Smooth muscle cell (in vitro differentiated cells): ENCODE measurements at regions not wholly inside any gene's neighbourhood (a gene's known extent, or its start where the extent isn't known, plus 50 kb on each side); places are given as distances from the start of the nearest gene placed in this dataset.

ENCODE experiments used
- DNase-seq: peaks from one replicate; lab custom pipeline; 2025; ENCODE audit not compliant: unreplicated experiment; lab: John Stamatoyannopoulos, UW
- H2AFZ ChIP-seq: fragments of 200-600 bp; sonication (generic); 2 replicates; pipeline ENCODE4 v1.6.0; 2016; ENCODE audit warnings: antibody characterized with exemption, low read depth, mild to moderate bottlenecking
- H3F3A ChIP-seq: fragments of 200-600 bp; sonication (generic); 2 replicates; pipeline ENCODE4 v1.6.0; 2017; ENCODE audit warnings: antibody characterized with exemption, low read depth
- H3K27ac ChIP-seq: fragments of 200-600 bp; sonication (generic); 2 replicates; pipeline ENCODE4 v1.5.1; 2016; ENCODE audit warnings: low read depth, mild to moderate bottlenecking
- H3K27me3 ChIP-seq: fragments of 200-600 bp; sonication (generic); 2 replicates; pipeline ENCODE4 v1.6.1; 2016; ENCODE audit warnings: low read depth, mild to moderate bottlenecking
- H3K36me3 ChIP-seq: fragments of 200-600 bp; sonication (generic); 2 replicates; pipeline ENCODE4 v1.5.1; 2016; ENCODE audit warnings: low read depth
- H3K4me1 ChIP-seq: fragments of 200-600 bp; sonication (generic); 2 replicates; pipeline ENCODE4 v1.5.1; 2016; ENCODE audit warnings: low read depth
- H3K4me2 ChIP-seq: fragments of 200-600 bp; sonication (generic); 2 replicates; pipeline ENCODE4 v1.6.0; 2016; ENCODE audit warnings: mild to moderate bottlenecking
- H3K4me3 ChIP-seq: fragments of 200-600 bp; sonication (generic); 2 replicates; pipeline ENCODE4 v1.5.1; 2016; ENCODE audit warnings: mild to moderate bottlenecking
- H3K79me2 ChIP-seq: fragments of 200-600 bp; sonication (generic); 2 replicates; pipeline ENCODE4 v1.6.0; 2016; ENCODE audit warnings: low read depth, mild to moderate bottlenecking
- H3K9ac ChIP-seq: fragments of 200-600 bp; sonication (generic); 2 replicates; pipeline ENCODE4 v1.6.0; 2016; ENCODE audit warnings: low read depth
- H3K9me3 ChIP-seq: fragments of 200-600 bp; sonication (generic); replicated peaks from 2 replicates; pipeline ENCODE4 v1.5.1; 2016; ENCODE audit warnings: low read depth
- H4K20me1 ChIP-seq: fragments of 200-600 bp; sonication (generic); 2 replicates; pipeline ENCODE4 v1.6.0; 2016; ENCODE audit warnings: low read depth
- WGBS: methylation state at CpG from one replicate; pipeline ENCODE4 v1.1.7; 2016; ENCODE audit warnings: low lambda C conversion rate; 5-methylcytosine and 5-hydroxymethylcytosine counted together
- TF ChIP-seq, protein P1 (sequence below): fragments of 200-600 bp; sonication (generic); IDR thresholded peaks from 2 replicates; pipeline ENCODE4 v1.5.1; 2017; ENCODE audit warnings: borderline replicate concordance, mild to moderate bottlenecking, antibody characterized with exemption; ENCODE audit not compliant: insufficient read depth, poor library complexity, severe bottlenecking

DNA sequence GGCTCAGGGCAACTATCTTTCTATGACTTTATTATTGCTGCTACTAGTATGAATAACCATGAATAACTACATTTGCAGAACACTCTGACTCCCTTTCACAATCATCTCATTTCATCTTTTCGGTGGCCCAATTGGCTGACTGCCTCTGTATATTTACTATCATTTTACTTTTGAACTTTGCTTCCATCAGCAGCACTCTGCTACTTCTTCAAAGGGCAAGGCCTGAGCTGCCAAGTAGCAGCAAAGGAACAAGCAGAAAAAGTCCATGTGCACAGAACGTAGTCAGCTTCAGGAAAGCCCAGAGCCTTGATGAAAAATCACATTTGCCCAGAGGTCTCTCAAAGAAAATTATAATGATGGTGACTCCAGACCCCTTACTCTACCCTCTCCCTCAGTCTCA lies 214.5 kb upstream of the PUM3 start:
- Histone ChIP-seq H3K9ac (no peak overlapping the region), H2AFZ (no peak overlapping the region), H3K27me3 (no peaks in the 10 kb centered on the region), H3K27ac (no peak overlapping the region), H3F3A (no peaks in the 10 kb centered on the region), H3K36me3 (no peaks in the 10 kb centered on the region), H3K4me1 (peaks cover 4% of the 10 kb centered on the region), H3K4me3 (no peak overlapping the region), H4K20me1 (no peaks in the 10 kb centered on the region), H3K79me2 (no peaks in the 10 kb centered on the region), H3K4me2 (no peak overlapping the region), H3K9me3 (no peaks in the 10 kb centered on the region)
- TF ChIP-seq, protein P1, sequence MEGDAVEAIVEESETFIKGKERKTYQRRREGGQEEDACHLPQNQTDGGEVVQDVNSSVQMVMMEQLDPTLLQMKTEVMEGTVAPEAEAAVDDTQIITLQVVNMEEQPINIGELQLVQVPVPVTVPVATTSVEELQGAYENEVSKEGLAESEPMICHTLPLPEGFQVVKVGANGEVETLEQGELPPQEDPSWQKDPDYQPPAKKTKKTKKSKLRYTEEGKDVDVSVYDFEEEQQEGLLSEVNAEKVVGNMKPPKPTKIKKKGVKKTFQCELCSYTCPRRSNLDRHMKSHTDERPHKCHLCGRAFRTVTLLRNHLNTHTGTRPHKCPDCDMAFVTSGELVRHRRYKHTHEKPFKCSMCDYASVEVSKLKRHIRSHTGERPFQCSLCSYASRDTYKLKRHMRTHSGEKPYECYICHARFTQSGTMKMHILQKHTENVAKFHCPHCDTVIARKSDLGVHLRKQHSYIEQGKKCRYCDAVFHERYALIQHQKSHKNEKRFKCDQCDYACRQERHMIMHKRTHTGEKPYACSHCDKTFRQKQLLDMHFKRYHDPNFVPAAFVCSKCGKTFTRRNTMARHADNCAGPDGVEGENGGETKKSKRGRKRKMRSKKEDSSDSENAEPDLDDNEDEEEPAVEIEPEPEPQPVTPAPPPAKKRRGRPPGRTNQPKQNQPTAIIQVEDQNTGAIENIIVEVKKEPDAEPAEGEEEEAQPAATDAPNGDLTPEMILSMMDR, result no peak
- no peak for DNase-seq
- WGBS, result 88% methylated on average over 2 of the region's 2 CpGs

- H3K79me2 ChIP-seq, result no peaks in the 10 kb centered on the region
- no peak overlapping the region for H3K27ac ChIP-seq
- H3F3A ChIP-seq, result no peaks in the 10 kb centered on the region
- TF ChIP-seq, protein P1, result no peak
- H3K4me1 ChIP-seq, result no peaks in the 10 kb centered on the region
- no peaks in the 10 kb centered on the region for H4K20me1 ChIP-seq
- H3K27me3 ChIP-seq, result no peaks in the 10 kb centered on the region
- no peak for DNase-seq
- H2AFZ ChIP-seq, result no peak overlapping the region
- no peaks in the 10 kb centered on the region for H3K9me3 ChIP-seq
- H3K4me2 ChIP-seq, result no peak overlapping the region
- WGBS, result 85% methylated on average over 6 of the region's 6 CpGs
- H3K4me3 ChIP-seq, result no peak overlapping the region
- no peaks in the 10 kb centered on the region for H3K36me3 ChIP-seq
- no peak overlapping the region for H3K9ac ChIP-seq
Observed at GRCh38 chr9:3054017-3054586, 210.2 kb upstream of the PUM3 start.

DNA sequence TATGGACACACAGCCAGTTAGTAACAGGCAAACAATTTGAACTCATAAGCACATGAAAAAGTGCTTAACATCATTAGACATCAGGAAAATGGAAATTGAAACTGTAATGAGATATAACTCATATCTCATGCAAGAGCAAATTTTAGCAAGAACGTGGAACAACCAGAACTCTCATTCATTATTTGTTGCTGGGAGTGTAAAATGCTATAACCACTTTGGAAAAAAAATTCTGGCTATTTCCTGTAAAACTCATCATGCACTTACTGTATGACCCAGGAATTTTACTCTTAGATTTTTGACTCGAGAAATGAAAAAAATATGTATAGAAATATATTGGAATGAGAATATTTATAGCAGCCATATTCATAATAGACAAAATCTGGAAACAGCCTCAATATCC lies 205.7 kb upstream of the PUM3 start:
- TF ChIP-seq, protein P1, result no peak
- no peaks in the 10 kb centered on the region for H3K27me3 ChIP-seq
- no peaks in the 10 kb centered on the region for H3K36me3 ChIP-seq
- H3F3A ChIP-seq, result no peaks in the 10 kb centered on the region
- H3K9ac ChIP-seq, result no peak overlapping the region
- H2AFZ ChIP-seq, result no peak overlapping the region
- H3K4me1 ChIP-seq, result no peaks in the 10 kb centered on the region
- no peaks in the 10 kb centered on the region for H3K79me2 ChIP-seq
- no peaks in the 10 kb centered on the region for H4K20me1 ChIP-seq
- H3K9me3 ChIP-seq, result no peaks in the 10 kb centered on the region
- WGBS, result 81% methylated on average over 2 of the region's 2 CpGs
- DNase-seq, result no peak
- H3K27ac ChIP-seq, result no peak overlapping the region
- H3K4me2 ChIP-seq, result no peak overlapping the region
- no peak overlapping the region for H3K4me3 ChIP-seq

DNA sequence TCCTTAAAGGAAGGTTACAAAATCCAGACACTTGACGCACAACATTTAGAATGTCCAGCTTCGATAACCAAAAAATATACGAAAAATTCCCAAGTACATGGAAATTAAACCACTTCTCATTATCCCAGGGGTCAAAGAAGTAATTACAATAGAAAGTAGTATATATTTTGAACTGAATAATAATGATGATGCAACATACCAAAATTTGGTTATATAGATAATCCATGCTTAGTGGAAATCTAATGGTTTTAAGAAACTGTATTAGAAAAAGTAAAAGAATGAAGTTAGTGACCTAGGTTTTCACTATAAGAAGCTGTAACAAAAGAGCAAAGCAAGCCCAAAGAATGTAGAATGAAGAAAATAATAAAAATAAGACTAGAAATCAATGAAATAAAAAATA lies 204.0 kb upstream of the PUM3 start:
- H3K27me3 ChIP-seq, result no peaks in the 10 kb centered on the region
- 93% methylated on average over 3 of the region's 3 CpGs for WGBS
- no peak overlapping the region for H3K4me3 ChIP-seq
- no peak overlapping the region for H3K9ac ChIP-seq
- H3K9me3 ChIP-seq, result no peaks in the 10 kb centered on the region
- H3K79me2 ChIP-seq, result no peaks in the 10 kb centered on the region
- TF ChIP-seq, protein P1, result no peak
- H3K4me2 ChIP-seq, result no peak overlapping the region
- DNase-seq, result no peak
- no peaks in the 10 kb centered on the region for H3K36me3 ChIP-seq
- no peaks in the 10 kb centered on the region for H3F3A ChIP-seq
- H2AFZ ChIP-seq, result no peak overlapping the region
- H3K27ac ChIP-seq, result no peak overlapping the region
- H3K4me1 ChIP-seq, result no peaks in the 10 kb centered on the region
- no peaks in the 10 kb centered on the region for H4K20me1 ChIP-seq
